GM23338 (cell line): ENCODE measurements at regions not wholly inside any gene's neighbourhood (a gene's known extent, or its start where the extent isn't known, plus 50 kb on each side); places are given as distances from the start of the nearest gene placed in this dataset.

ENCODE experiments used
- POLR2AphosphoS5 ChIP-seq: IDR thresholded peaks from 2 replicates; pipeline ENCODE4 v1.6.1; 2016; ENCODE audit warnings: antibody characterized with exemption, low read depth
- TF ChIP-seq, protein P1 (sequence below), 2 experiments: fragments of 200-600 bp in 1 of 2; sonication (generic) in 1 of 2; conservative IDR thresholded peaks; 2 replicates each; pipeline versions ENCODE4 v1.5.1 to v1.6.1; 2016 to 2017; ENCODE audit warnings: antibody characterized with exemption in 2 of 2, low read depth in 2 of 2, mild to moderate bottlenecking in 2 of 2, moderate library complexity in 1 of 2
- TF ChIP-seq, protein P2 (sequence below): IDR thresholded peaks from one replicate; pipeline ENCODE4 v1.6.1; 2018; ENCODE audit warnings: antibody characterized with exemption; ENCODE audit not compliant: unreplicated experiment

DNA sequence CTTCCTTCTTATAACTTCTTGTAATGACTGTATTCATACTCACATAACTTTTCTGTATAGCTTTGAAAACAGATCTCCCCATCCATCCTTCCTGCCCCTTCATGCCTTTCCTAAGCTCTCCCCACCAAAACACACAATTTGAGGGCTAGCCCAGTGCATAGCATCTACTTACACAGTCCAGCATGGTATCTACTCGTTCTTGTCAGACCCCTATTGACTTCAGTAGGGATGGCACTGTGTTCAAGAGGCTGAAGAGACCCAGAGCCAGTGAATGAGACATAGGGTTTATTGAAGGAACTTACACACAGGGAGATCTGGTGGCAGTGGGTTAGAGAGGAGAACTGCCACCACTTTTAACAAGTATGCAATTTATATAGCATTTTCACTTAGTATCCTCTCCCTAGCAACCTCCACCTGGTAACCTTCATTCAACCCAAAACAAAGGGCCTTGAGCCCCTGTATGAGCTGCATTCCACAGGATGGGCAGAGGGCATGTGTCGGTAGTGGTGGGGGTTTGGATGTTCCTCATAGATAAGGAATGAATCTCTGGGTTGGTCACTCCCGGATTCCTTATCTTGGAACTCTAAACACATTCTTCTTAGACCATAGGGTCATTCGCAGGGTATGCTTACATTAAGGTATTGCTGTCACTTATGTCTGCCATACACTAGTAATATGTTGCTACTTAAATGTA, 64.9 kb upstream of the GNG12 start:
- TF ChIP-seq, protein P1, sequence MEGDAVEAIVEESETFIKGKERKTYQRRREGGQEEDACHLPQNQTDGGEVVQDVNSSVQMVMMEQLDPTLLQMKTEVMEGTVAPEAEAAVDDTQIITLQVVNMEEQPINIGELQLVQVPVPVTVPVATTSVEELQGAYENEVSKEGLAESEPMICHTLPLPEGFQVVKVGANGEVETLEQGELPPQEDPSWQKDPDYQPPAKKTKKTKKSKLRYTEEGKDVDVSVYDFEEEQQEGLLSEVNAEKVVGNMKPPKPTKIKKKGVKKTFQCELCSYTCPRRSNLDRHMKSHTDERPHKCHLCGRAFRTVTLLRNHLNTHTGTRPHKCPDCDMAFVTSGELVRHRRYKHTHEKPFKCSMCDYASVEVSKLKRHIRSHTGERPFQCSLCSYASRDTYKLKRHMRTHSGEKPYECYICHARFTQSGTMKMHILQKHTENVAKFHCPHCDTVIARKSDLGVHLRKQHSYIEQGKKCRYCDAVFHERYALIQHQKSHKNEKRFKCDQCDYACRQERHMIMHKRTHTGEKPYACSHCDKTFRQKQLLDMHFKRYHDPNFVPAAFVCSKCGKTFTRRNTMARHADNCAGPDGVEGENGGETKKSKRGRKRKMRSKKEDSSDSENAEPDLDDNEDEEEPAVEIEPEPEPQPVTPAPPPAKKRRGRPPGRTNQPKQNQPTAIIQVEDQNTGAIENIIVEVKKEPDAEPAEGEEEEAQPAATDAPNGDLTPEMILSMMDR (conservative IDR thresholded peaks at IDR 0.05; ENCODE audit: low read depth in 2 of 2): no peak
- TF ChIP-seq, protein P2, sequence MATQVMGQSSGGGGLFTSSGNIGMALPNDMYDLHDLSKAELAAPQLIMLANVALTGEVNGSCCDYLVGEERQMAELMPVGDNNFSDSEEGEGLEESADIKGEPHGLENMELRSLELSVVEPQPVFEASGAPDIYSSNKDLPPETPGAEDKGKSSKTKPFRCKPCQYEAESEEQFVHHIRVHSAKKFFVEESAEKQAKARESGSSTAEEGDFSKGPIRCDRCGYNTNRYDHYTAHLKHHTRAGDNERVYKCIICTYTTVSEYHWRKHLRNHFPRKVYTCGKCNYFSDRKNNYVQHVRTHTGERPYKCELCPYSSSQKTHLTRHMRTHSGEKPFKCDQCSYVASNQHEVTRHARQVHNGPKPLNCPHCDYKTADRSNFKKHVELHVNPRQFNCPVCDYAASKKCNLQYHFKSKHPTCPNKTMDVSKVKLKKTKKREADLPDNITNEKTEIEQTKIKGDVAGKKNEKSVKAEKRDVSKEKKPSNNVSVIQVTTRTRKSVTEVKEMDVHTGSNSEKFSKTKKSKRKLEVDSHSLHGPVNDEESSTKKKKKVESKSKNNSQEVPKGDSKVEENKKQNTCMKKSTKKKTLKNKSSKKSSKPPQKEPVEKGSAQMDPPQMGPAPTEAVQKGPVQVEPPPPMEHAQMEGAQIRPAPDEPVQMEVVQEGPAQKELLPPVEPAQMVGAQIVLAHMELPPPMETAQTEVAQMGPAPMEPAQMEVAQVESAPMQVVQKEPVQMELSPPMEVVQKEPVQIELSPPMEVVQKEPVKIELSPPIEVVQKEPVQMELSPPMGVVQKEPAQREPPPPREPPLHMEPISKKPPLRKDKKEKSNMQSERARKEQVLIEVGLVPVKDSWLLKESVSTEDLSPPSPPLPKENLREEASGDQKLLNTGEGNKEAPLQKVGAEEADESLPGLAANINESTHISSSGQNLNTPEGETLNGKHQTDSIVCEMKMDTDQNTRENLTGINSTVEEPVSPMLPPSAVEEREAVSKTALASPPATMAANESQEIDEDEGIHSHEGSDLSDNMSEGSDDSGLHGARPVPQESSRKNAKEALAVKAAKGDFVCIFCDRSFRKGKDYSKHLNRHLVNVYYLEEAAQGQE: no peak
- no peak for TF ChIP-seq POLR2AphosphoS5
